ENCODE measurements at regions not wholly inside any gene's neighbourhood (a gene's known extent, or its start where the extent isn't known, plus 50 kb on each side); places are given as distances from the start of the nearest gene placed in this dataset.

- H3K79me2 ChIP-seq (ENCODE audit: insufficient read depth, low read length) = no peaks in the 10 kb centered on the region
- no peak overlapping the region for H3K4me3 ChIP-seq (ENCODE audit: insufficient read depth, low read depth, low read length)
- no peaks in the 10 kb centered on the region for H3K36me3 Mint-ChIP-seq (ENCODE audit: low read depth, unreplicated experiment)
- DNase-seq (ENCODE audit: low read depth) (no peak), FAIRE-seq (no peak)
- no peak overlapping the region for H3K27ac ChIP-seq (ENCODE audit: low read depth, low read length)
- H3K27ac Mint-ChIP-seq (ENCODE audit: unreplicated experiment) = no peak overlapping the region
- H3K27me3 ChIP-seq (ENCODE audit: insufficient read depth, low read length) = no peaks in the 10 kb centered on the region
- no peak overlapping the region for H2AFZ ChIP-seq (ENCODE audit: low read depth, low read length)
- no peak overlapping the region for H3K4me3 Mint-ChIP-seq (ENCODE audit: unreplicated experiment)
- TF ChIP-seq EZH2 (IDR thresholded peaks at IDR 0.05; ENCODE audit: insufficient read depth, low read length) (no peak), CTCF (IDR thresholded peaks at IDR 0.05; ENCODE audit: insufficient read depth, low read depth, low read length) (no peak)
- peaks cover 13% of the 10 kb centered on the region for H3K27me3 Mint-ChIP-seq (ENCODE audit: low read depth, unreplicated experiment)
- H3K4me1 Mint-ChIP-seq (ENCODE audit: low read depth, unreplicated experiment) = no peaks in the 10 kb centered on the region
- no peak overlapping the region for H3K4me2 ChIP-seq (ENCODE audit: low read length)
- H3K9me3 Mint-ChIP-seq (ENCODE audit: unreplicated experiment) = no peaks in the 10 kb centered on the region
- H4K20me1 ChIP-seq (ENCODE audit: insufficient read depth, low read length) = no peaks in the 10 kb centered on the region
- H3K4me1 ChIP-seq (ENCODE audit: insufficient read depth, low read length) = no peaks in the 10 kb centered on the region
- H3K36me3 ChIP-seq (ENCODE audit: insufficient read depth, low read length) = no peaks in the 10 kb centered on the region
- no peaks in the 10 kb centered on the region for H3K9me3 ChIP-seq (ENCODE audit: insufficient read depth, low read depth, low read length)
- no peak overlapping the region for H3K9ac ChIP-seq (ENCODE audit: low read length)
These were observed 389.1 kb downstream of the HAPSTR1 start for GRCh38 chr16:9480503-9480902.

DNA sequence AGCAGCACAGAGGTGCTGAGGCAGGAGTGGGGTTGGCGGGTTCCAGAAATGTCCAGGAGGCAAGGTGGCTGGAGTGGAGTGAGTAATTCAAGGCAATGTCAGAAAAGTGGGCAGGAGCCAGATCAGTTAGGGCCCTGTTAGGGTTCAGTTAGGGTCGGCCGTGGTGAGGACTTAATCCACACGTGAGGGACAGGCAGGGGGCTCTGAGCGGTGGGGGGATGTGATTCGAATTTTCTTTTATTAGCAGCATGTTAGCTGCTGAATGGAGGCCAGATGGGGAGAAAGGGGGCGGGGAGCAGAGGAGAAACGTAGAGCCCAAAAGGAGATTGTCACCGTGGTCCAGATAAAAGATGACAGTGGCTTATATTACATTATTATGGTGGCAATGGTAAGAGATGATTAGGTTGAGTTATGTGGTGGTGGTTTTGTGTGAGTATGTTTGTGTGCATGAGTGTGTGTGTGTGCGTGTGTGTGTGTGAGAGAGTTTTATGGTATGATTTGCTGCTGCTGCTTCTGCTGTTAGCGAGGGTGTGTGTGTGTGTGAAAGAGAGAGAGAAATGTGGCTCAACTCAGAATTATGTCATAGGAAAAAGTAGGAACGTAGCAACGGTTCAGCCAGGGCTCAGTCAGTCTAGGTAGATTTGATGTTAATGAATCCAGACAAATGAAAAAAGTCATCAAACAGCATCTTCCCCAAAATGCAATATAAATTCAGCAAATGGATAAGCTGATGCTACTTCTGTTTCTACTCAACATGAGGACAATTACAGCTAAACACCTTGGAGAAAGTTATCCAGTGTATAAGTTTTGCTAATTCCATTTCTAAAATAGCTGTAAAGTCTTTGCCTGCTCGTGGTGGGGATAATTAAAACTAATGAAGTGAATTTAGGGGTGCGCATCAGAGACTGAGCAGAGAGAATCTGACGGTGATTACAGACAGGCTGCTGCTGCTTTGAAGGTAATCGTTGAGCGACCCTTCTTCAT is 390.6 kb downstream of the HAPSTR1 start:
- Histone ChIP-seq H3K4me2 (ENCODE audit: low read length) (no peak overlapping the region), H3K4me3 (ENCODE audit: insufficient read depth, low read depth, low read length) (no peak overlapping the region), H3K9ac (ENCODE audit: low read length) (no peak overlapping the region), H2AFZ (ENCODE audit: low read depth, low read length) (no peak overlapping the region), H3K9me3 (ENCODE audit: insufficient read depth, low read depth, low read length) (no peaks in the 10 kb centered on the region), H3K27me3 (ENCODE audit: insufficient read depth, low read length) (no peaks in the 10 kb centered on the region), H3K4me1 (ENCODE audit: insufficient read depth, low read length) (no peaks in the 10 kb centered on the region), H3K27ac (ENCODE audit: low read depth, low read length) (no peak overlapping the region), H3K36me3 (ENCODE audit: insufficient read depth, low read length) (no peaks in the 10 kb centered on the region), H3K79me2 (ENCODE audit: insufficient read depth, low read length) (no peaks in the 10 kb centered on the region), H4K20me1 (ENCODE audit: insufficient read depth, low read length) (no peaks in the 10 kb centered on the region)
- Mint-ChIP-seq H3K4me3 (ENCODE audit: unreplicated experiment) (no peak overlapping the region), H3K4me1 (ENCODE audit: low read depth, unreplicated experiment) (no peaks in the 10 kb centered on the region), H3K27me3 (ENCODE audit: low read depth, unreplicated experiment) (peaks cover 24% of the 10 kb centered on the region), H3K27ac (ENCODE audit: unreplicated experiment) (no peak overlapping the region), H3K36me3 (ENCODE audit: low read depth, unreplicated experiment) (no peaks in the 10 kb centered on the region), H3K9me3 (ENCODE audit: unreplicated experiment) (no peaks in the 10 kb centered on the region)
- DNase-seq (ENCODE audit: low read depth) = no peak
- FAIRE-seq = no peak
- no peak for TF ChIP-seq EZH2 (IDR thresholded peaks at IDR 0.05; ENCODE audit: insufficient read depth, low read length)
- TF ChIP-seq CTCF (IDR thresholded peaks at IDR 0.05; ENCODE audit: insufficient read depth, low read depth, low read length) = no peak

- no peak for DNase-seq (ENCODE audit: low read depth)
- H3K4me1 ChIP-seq (ENCODE audit: insufficient read depth, low read length) = no peaks in the 10 kb centered on the region
- H3K36me3 ChIP-seq (ENCODE audit: insufficient read depth, low read length) = no peaks in the 10 kb centered on the region
- H3K9me3 Mint-ChIP-seq (ENCODE audit: unreplicated experiment) = peaks cover 3% of the 10 kb centered on the region
- H3K27ac ChIP-seq (ENCODE audit: low read depth, low read length) = no peak overlapping the region
- H3K27ac Mint-ChIP-seq (ENCODE audit: unreplicated experiment) = no peak overlapping the region
- H3K4me1 Mint-ChIP-seq (ENCODE audit: low read depth, unreplicated experiment) = no peaks in the 10 kb centered on the region
- peaks cover 29% of the 10 kb centered on the region for H3K27me3 Mint-ChIP-seq (ENCODE audit: low read depth, unreplicated experiment)
- H3K4me3 Mint-ChIP-seq (ENCODE audit: unreplicated experiment) = no peak overlapping the region
- no peak for TF ChIP-seq CTCF (IDR thresholded peaks at IDR 0.05; ENCODE audit: insufficient read depth, low read depth, low read length)
- no peak for TF ChIP-seq EZH2 (IDR thresholded peaks at IDR 0.05; ENCODE audit: insufficient read depth, low read length)
- no peaks in the 10 kb centered on the region for H3K27me3 ChIP-seq (ENCODE audit: insufficient read depth, low read length)
- H4K20me1 ChIP-seq (ENCODE audit: insufficient read depth, low read length) = no peaks in the 10 kb centered on the region
- H3K9ac ChIP-seq (ENCODE audit: low read length) = no peak overlapping the region
- no peaks in the 10 kb centered on the region for H3K79me2 ChIP-seq (ENCODE audit: insufficient read depth, low read length)
- no peak overlapping the region for H3K4me2 ChIP-seq (ENCODE audit: low read length)
- no peak overlapping the region for H2AFZ ChIP-seq (ENCODE audit: low read depth, low read length)
- no peak for FAIRE-seq
- no peaks in the 10 kb centered on the region for H3K9me3 ChIP-seq (ENCODE audit: insufficient read depth, low read depth, low read length)
- no peaks in the 10 kb centered on the region for H3K36me3 Mint-ChIP-seq (ENCODE audit: low read depth, unreplicated experiment)
- no peak overlapping the region for H3K4me3 ChIP-seq (ENCODE audit: insufficient read depth, low read depth, low read length)
These were observed 393.0 kb downstream of the HAPSTR1 start for GRCh38 chr16:9484426-9484825.
